ENCODE measurements at regions not wholly inside any gene's neighbourhood (a gene's known extent, or its start where the extent isn't known, plus 50 kb on each side); places are given as distances from the start of the nearest gene placed in this dataset.

DNA sequence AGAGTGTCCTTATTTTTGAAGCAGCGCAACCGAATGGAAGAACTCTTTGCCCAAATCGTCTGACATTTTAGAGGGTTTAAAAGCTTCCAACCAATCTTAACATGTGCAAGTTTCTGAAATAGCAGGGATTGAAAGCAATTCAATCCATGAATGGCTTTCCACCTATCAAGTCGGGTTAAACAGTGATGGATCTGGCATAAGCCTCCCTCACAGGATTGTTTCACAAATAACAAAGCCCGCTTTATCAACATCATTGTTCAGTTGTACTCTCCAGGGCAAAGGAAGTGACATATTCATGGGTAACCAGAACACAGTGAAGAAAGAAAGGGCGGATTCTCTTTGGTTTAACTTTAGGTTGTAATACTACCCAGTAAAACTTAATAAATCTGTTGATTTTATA lies 497.3 kb downstream of the MTRR start:
- Histone ChIP-seq H3K27ac (ENCODE audit: low read depth in 1 of 2, low read length in 2 of 2) (no peak overlapping the region), H3K9me3 (ENCODE audit: control insufficient read depth in 1 of 2, insufficient read depth in 1 of 2, low read length in 2 of 2) (no peaks in the 10 kb centered on the region), H3K36me3 (ENCODE audit: insufficient read depth, low read length) (no peaks in the 10 kb centered on the region), H3K27me3 (ENCODE audit: control insufficient read depth in 1 of 2, insufficient read depth in 2 of 2, low read length in 2 of 2) (no peaks in the 10 kb centered on the region), H3K4me1 (ENCODE audit: insufficient read depth, low read length) (no peaks in the 10 kb centered on the region), H3K4me3 (ENCODE audit: low read length) (no peak overlapping the region)
- Mint-ChIP-seq H3K9me3 (peaks cover 2% of the 10 kb centered on the region), H3K27ac (no peak overlapping the region), H3K4me3 (no peak overlapping the region), H3K36me3 (ENCODE audit: low read depth) (no peaks in the 10 kb centered on the region), H3K27me3 (no peaks in the 10 kb centered on the region), H3K4me1 (ENCODE audit: low read depth) (no peaks in the 10 kb centered on the region)
- DNase-seq (no peak), ATAC-seq (ENCODE audit: poor library complexity) (no peak)
- POLR2A ChIA-PET, result no interaction called here
- intact Hi-C loops (cut with DNase I, micrococcal nuclease), result no loop called here
- TF ChIP-seq, protein P1, sequence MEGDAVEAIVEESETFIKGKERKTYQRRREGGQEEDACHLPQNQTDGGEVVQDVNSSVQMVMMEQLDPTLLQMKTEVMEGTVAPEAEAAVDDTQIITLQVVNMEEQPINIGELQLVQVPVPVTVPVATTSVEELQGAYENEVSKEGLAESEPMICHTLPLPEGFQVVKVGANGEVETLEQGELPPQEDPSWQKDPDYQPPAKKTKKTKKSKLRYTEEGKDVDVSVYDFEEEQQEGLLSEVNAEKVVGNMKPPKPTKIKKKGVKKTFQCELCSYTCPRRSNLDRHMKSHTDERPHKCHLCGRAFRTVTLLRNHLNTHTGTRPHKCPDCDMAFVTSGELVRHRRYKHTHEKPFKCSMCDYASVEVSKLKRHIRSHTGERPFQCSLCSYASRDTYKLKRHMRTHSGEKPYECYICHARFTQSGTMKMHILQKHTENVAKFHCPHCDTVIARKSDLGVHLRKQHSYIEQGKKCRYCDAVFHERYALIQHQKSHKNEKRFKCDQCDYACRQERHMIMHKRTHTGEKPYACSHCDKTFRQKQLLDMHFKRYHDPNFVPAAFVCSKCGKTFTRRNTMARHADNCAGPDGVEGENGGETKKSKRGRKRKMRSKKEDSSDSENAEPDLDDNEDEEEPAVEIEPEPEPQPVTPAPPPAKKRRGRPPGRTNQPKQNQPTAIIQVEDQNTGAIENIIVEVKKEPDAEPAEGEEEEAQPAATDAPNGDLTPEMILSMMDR (IDR thresholded peaks at IDR 0.05), result no peak
- CTCF ChIA-PET, result no interaction called here

DNA sequence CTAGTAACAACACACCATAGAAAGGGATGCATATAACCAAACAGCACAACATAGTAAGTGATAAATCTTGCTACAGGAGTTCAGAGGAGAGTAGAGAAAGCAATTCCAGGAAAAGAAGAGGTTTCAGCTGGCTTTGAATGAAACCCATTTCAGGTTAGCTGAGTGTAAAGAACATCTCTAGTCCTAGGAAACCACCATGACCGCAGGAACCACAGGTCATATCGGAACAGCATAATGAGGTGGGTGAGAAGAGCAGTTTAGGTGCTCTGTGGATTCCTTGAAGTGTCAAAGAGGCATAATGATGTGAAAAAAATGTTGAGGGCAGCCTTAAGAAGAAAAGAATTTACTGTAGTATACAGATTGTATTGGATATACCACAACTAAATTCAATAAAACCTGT lies 507.5 kb downstream of the MTRR start:
- Mint-ChIP-seq H3K9me3 (peaks cover 8% of the 10 kb centered on the region), H3K27me3 (no peaks in the 10 kb centered on the region), H3K27ac (no peak overlapping the region), H3K4me3 (no peak overlapping the region), H3K36me3 (ENCODE audit: low read depth) (no peaks in the 10 kb centered on the region), H3K4me1 (ENCODE audit: low read depth) (no peaks in the 10 kb centered on the region)
- POLR2A ChIA-PET, result no interaction called here
- Histone ChIP-seq H3K4me1 (ENCODE audit: insufficient read depth, low read length) (no peaks in the 10 kb centered on the region), H3K9me3 (ENCODE audit: control insufficient read depth in 1 of 2, insufficient read depth in 1 of 2, low read length in 2 of 2) (peaks cover 0 to 4% of the 10 kb centered on the region in 2 experiments), H3K27me3 (ENCODE audit: control insufficient read depth in 1 of 2, insufficient read depth in 2 of 2, low read length in 2 of 2) (no peaks in the 10 kb centered on the region), H3K36me3 (ENCODE audit: insufficient read depth, low read length) (no peaks in the 10 kb centered on the region), H3K27ac (ENCODE audit: low read depth in 1 of 2, low read length in 2 of 2) (no peak overlapping the region), H3K4me3 (ENCODE audit: low read length) (no peak overlapping the region)
- TF ChIP-seq, protein P1 (IDR thresholded peaks at IDR 0.05), result no peak
- no peak for DNase-seq
- CTCF ChIA-PET, result no interaction called here
- no peak for ATAC-seq (ENCODE audit: poor library complexity)
- intact Hi-C loops (cut with DNase I, micrococcal nuclease), result no loop called here

DNA sequence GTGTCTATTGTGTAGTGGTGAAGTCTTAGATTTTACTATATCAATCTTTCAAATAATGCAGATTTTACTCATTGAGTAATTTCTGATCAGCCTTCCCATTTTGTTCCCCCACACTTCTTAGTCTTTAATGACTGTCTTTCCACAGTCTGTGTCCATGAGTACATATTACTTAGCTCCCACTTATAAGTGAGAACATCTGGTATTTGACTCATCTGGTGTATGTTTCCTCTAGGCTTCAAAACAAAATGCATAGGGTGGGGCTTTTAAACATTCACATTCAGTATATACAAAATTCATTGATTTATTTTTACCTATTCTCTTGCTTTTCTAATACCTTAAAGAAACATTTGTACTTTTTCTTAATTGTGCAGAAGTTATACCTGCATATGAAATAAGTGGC lies 513.0 kb downstream of the MTRR start:
- ATAC-seq (ENCODE audit: poor library complexity), result no peak
- peaks cover 2% of the 10 kb centered on the region for H3K9me3 Mint-ChIP-seq
- ChIA-PET CTCF (no interaction called here), POLR2A (no interaction called here)
- H3K27ac Mint-ChIP-seq, result no peak overlapping the region
- no peaks in the 10 kb centered on the region for H3K27me3 Mint-ChIP-seq
- no peaks in the 10 kb centered on the region for H3K4me1 ChIP-seq (ENCODE audit: insufficient read depth, low read length)
- H3K4me3 Mint-ChIP-seq, result no peak overlapping the region
- no peaks in the 10 kb centered on the region for H3K36me3 ChIP-seq (ENCODE audit: insufficient read depth, low read length)
- H3K9me3 ChIP-seq (ENCODE audit: control insufficient read depth in 1 of 2, insufficient read depth in 1 of 2, low read length in 2 of 2), result no peaks in the 10 kb centered on the region
- no peaks in the 10 kb centered on the region for H3K4me1 Mint-ChIP-seq (ENCODE audit: low read depth)
- no peak overlapping the region for H3K4me3 ChIP-seq (ENCODE audit: low read length)
- H3K27me3 ChIP-seq (ENCODE audit: control insufficient read depth in 1 of 2, insufficient read depth in 2 of 2, low read length in 2 of 2), result no peaks in the 10 kb centered on the region
- TF ChIP-seq, protein P1 (IDR thresholded peaks at IDR 0.05), result no peak
- no peaks in the 10 kb centered on the region for H3K36me3 Mint-ChIP-seq (ENCODE audit: low read depth)
- DNase-seq, result no peak
- intact Hi-C loops (cut with DNase I, micrococcal nuclease), result no loop called here
- no peak overlapping the region for H3K27ac ChIP-seq (ENCODE audit: low read depth in 1 of 2, low read length in 2 of 2)
